Fibroblast of lung (primary cell): ENCODE measurements at regions not wholly inside any gene's neighbourhood (a gene's known extent, or its start where the extent isn't known, plus 50 kb on each side); places are given as distances from the start of the nearest gene placed in this dataset.

Source experiments
- CTCF ChIP-seq, 2 donors: IDR thresholded peaks in 1 of 2; conservative IDR thresholded peaks in 1 of 2; 1 replicate in 1 of 2; 2 replicates in 1 of 2; pipeline ENCODE4 v1.5.1; 2011 to 2012; ENCODE audit warnings: low read length in 2 of 2, control low read depth in 1 of 2, inconsistent platforms in 1 of 2, low read depth in 1 of 2, mild to moderate bottlenecking in 1 of 2
- EZH2 ChIP-seq: IDR thresholded peaks from 2 replicates; pipeline ENCODE4 v1.5.1; 2012; ENCODE audit warnings: low read length, control low read depth, mild to moderate bottlenecking; ENCODE audit errors: missing control alignments

- TF ChIP-seq CTCF (conservative IDR thresholded peaks at IDR 0.05 in 1 of 2, IDR thresholded peaks at IDR 0.05 in 1 of 2; ENCODE audit: low read depth in 1 of 2, low read length in 2 of 2): no peak
- TF ChIP-seq EZH2: no peak
Measured at GRCh38 chr1:90132306-90132705, 137.4 kb downstream of the ZNF326 start.
